Natural killer cell treated with Interleukin-12 subunit alpha and Interleukin-12 subunit beta and Interleukin-15 and Interleukin-18, amount 100 ng/mL, for 72 hours (primary cell): ENCODE measurements at regions not wholly inside any gene's neighbourhood (a gene's known extent, or its start where the extent isn't known, plus 50 kb on each side); places are given as distances from the start of the nearest gene placed in this dataset.
"Not testable (repeated sequence)": the region's sequence is repeated elsewhere in the genome, so short reads cannot be mapped to it uniquely, and the experiment has no call there.

ENCODE experiments used
- ATAC-seq, 2 donors: fragments of 150-1000 bp; cut with Tn5 transposase in 1 of 2; sonication (Bioruptor Pico), chemical (Tn5 transposase) in 1 of 2; 2 replicates each; pipeline ENCODE4 v1.10.0; 2021
- DNase-seq: peaks from one replicate; pipeline ENCODE4 v3.0.0; 2022; ENCODE audit warnings: low spot score
- H3K27ac Mint-ChIP-seq, 2 donors: 1 replicate in 1 of 2; 2 replicates in 1 of 2; pipeline ENCODE4 v1.8.0; 2022; ENCODE audit warnings: mixed read lengths in 2 of 2, mild to moderate bottlenecking in 1 of 2, moderate library complexity in 1 of 2
- H3K27me3 Mint-ChIP-seq, 2 donors: 1 replicate in 1 of 2; 2 replicates in 1 of 2; pipeline ENCODE4 v1.8.0; 2022; ENCODE audit warnings: mixed read lengths in 2 of 2
- H3K36me3 Mint-ChIP-seq: one replicate; pipeline ENCODE4 v1.8.0; 2022; ENCODE audit warnings: mixed read lengths
- H3K4me1 Mint-ChIP-seq, 2 donors: 1 replicate in 1 of 2; 2 replicates in 1 of 2; pipeline ENCODE4 v1.8.0; 2022; ENCODE audit warnings: low read depth in 2 of 2, mixed read lengths in 2 of 2, mild to moderate bottlenecking in 1 of 2
- H3K4me3 Mint-ChIP-seq: one replicate; pipeline ENCODE4 v1.8.0; 2022; ENCODE audit warnings: mixed read lengths
- H3K9me3 Mint-ChIP-seq: 2 replicates; pipeline ENCODE4 v1.8.0; 2022; ENCODE audit warnings: mixed read lengths

- no peak for DNase-seq
- ATAC-seq = no peak
- H3K4me3 Mint-ChIP-seq = no peak overlapping the region
- H3K4me1 Mint-ChIP-seq = no peaks in the 10 kb centered on the region
- H3K27ac Mint-ChIP-seq = no peak overlapping the region
- H3K36me3 Mint-ChIP-seq = peaks cover 4% of the 10 kb centered on the region
- peaks cover 23% of the 10 kb centered on the region for H3K9me3 Mint-ChIP-seq
- no peaks in the 10 kb centered on the region for H3K27me3 Mint-ChIP-seq
Measured at GRCh38 chr3:175980486-175981090, 1121.5 kb downstream of the NAALADL2 start.

GRCh38 chr3:175977968-175978752 lies 1119.0 kb downstream of the NAALADL2 start:
- no peak for ATAC-seq
- Mint-ChIP-seq H3K4me3 (no peak overlapping the region), H3K4me1 (no peaks in the 10 kb centered on the region), H3K27ac (no peak overlapping the region), H3K27me3 (no peaks in the 10 kb centered on the region), H3K36me3 (peaks cover 4% of the 10 kb centered on the region), H3K9me3 (peaks cover 9% of the 10 kb centered on the region)
- no peak for DNase-seq

- peaks cover 18% of the 10 kb centered on the region for H3K9me3 Mint-ChIP-seq
- H3K27me3 Mint-ChIP-seq = no peaks in the 10 kb centered on the region
- H3K27ac Mint-ChIP-seq = no peak overlapping the region
Measured at GRCh38 chr3:175969456-175969855, 1110.3 kb downstream of the NAALADL2 start.

GRCh38 chr3:175965036-175965435 lies 1105.9 kb downstream of the NAALADL2 start:
- peaks cover 19% of the 10 kb centered on the region for H3K9me3 Mint-ChIP-seq
- ATAC-seq (no peak), DNase-seq (no peak)
- H3K4me1 Mint-ChIP-seq = no peaks in the 10 kb centered on the region
- no peaks in the 10 kb centered on the region for H3K27me3 Mint-ChIP-seq
- H3K4me3 Mint-ChIP-seq = no peak overlapping the region
- H3K27ac Mint-ChIP-seq = no peak overlapping the region
- peaks cover 5% of the 10 kb centered on the region for H3K36me3 Mint-ChIP-seq

More at GRCh38 chr3:175969456-175969855, 1110.3 kb downstream of the NAALADL2 start:
- Mint-ChIP-seq H3K36me3 (peaks cover 5% of the 10 kb centered on the region), H3K4me3 (no peak overlapping the region), H3K4me1 (no peaks in the 10 kb centered on the region)
- DNase-seq = no peak
- ATAC-seq = no peak

GRCh38 chr3:175957427-175957826 lies 1098.3 kb downstream of the NAALADL2 start:
- Mint-ChIP-seq H3K27ac (no peak overlapping the region), H3K36me3 (no peaks in the 10 kb centered on the region)

GRCh38 chr3:175956964-175957363 lies 1097.8 kb downstream of the NAALADL2 start:
- Mint-ChIP-seq H3K9me3 (peaks cover 33% of the 10 kb centered on the region), H3K27me3 (no peaks in the 10 kb centered on the region), H3K36me3 (no peaks in the 10 kb centered on the region), H3K4me1 (no peaks in the 10 kb centered on the region), H3K27ac (no peak overlapping the region), H3K4me3 (no peak overlapping the region)
- DNase-seq (no peak), ATAC-seq (no peak)

More at GRCh38 chr3:175957427-175957826, 1098.3 kb downstream of the NAALADL2 start:
- H3K9me3 Mint-ChIP-seq = peaks cover 31% of the 10 kb centered on the region
- no peak for ATAC-seq
- H3K4me3 Mint-ChIP-seq = no peak overlapping the region
- no peak for DNase-seq
- H3K4me1 Mint-ChIP-seq = no peaks in the 10 kb centered on the region
- H3K27me3 Mint-ChIP-seq = no peaks in the 10 kb centered on the region

- H3K27ac Mint-ChIP-seq = no peak overlapping the region
- no peaks in the 10 kb centered on the region for H3K36me3 Mint-ChIP-seq
- ATAC-seq (no peak), DNase-seq (no peak)
- H3K27me3 Mint-ChIP-seq = no peaks in the 10 kb centered on the region
- no peak overlapping the region for H3K4me3 Mint-ChIP-seq
- H3K9me3 Mint-ChIP-seq = peaks cover 22% of the 10 kb centered on the region
- no peaks in the 10 kb centered on the region for H3K4me1 Mint-ChIP-seq
Measured at GRCh38 chr3:175951047-175951694, 1092.0 kb downstream of the NAALADL2 start.

- ATAC-seq (no peak), DNase-seq (no peak)
- Mint-ChIP-seq H3K27me3 (no peaks in the 10 kb centered on the region), H3K4me1 (no peaks in the 10 kb centered on the region), H3K9me3 (peaks cover 26% of the 10 kb centered on the region), H3K27ac (no peak overlapping the region), H3K36me3 (no peaks in the 10 kb centered on the region), H3K4me3 (no peak overlapping the region)
Measured at GRCh38 chr3:175948041-175948440, 1088.9 kb downstream of the NAALADL2 start.

GRCh38 chr3:175941352-175941751 lies 1082.2 kb downstream of the NAALADL2 start:
- Mint-ChIP-seq H3K9me3 (peaks cover 24% of the 10 kb centered on the region), H3K36me3 (peaks cover 11% of the 10 kb centered on the region), H3K4me3 (no peak overlapping the region), H3K4me1 (no peaks in the 10 kb centered on the region), H3K27me3 (no peaks in the 10 kb centered on the region), H3K27ac (no peak overlapping the region)
- DNase-seq (no peak), ATAC-seq (no peak)

GRCh38 chr3:175940881-175941280 lies 1081.7 kb downstream of the NAALADL2 start:
- no peak overlapping the region for H3K4me3 Mint-ChIP-seq
- peaks cover 24% of the 10 kb centered on the region for H3K9me3 Mint-ChIP-seq
- no peak overlapping the region for H3K27ac Mint-ChIP-seq
- H3K27me3 Mint-ChIP-seq = no peaks in the 10 kb centered on the region
- peaks cover 11% of the 10 kb centered on the region for H3K36me3 Mint-ChIP-seq
- no peaks in the 10 kb centered on the region for H3K4me1 Mint-ChIP-seq
- ATAC-seq (no peak), DNase-seq (no peak)

- no peak overlapping the region for H3K27ac Mint-ChIP-seq
- DNase-seq = no peak
- H3K27me3 Mint-ChIP-seq = no peaks in the 10 kb centered on the region
- peaks cover 28% of the 10 kb centered on the region for H3K9me3 Mint-ChIP-seq
- no peak for ATAC-seq
- H3K36me3 Mint-ChIP-seq = peaks cover 11% of the 10 kb centered on the region
- H3K4me3 Mint-ChIP-seq = no peak overlapping the region
- no peaks in the 10 kb centered on the region for H3K4me1 Mint-ChIP-seq
Measured at GRCh38 chr3:175940243-175940642, 1081.1 kb downstream of the NAALADL2 start.

GRCh38 chr3:175937367-175937766 lies 1078.2 kb downstream of the NAALADL2 start:
- not testable (repeated sequence) for DNase-seq, ATAC-seq, H3K27ac Mint-ChIP-seq, H3K27me3 Mint-ChIP-seq, H3K4me3 Mint-ChIP-seq, H3K4me1 Mint-ChIP-seq
- Mint-ChIP-seq H3K36me3 (peaks cover 15% of the 10 kb centered on the region), H3K9me3 (peaks cover 33% of the 10 kb centered on the region)

GRCh38 chr3:175932586-175932985 lies 1073.5 kb downstream of the NAALADL2 start:
- no peak for DNase-seq
- H3K4me3 Mint-ChIP-seq = no peak overlapping the region
- H3K27me3 Mint-ChIP-seq = no peaks in the 10 kb centered on the region
- H3K36me3 Mint-ChIP-seq = peaks cover 11% of the 10 kb centered on the region
- H3K27ac Mint-ChIP-seq = no peak overlapping the region
- peaks cover 34% of the 10 kb centered on the region for H3K9me3 Mint-ChIP-seq
- H3K4me1 Mint-ChIP-seq = no peaks in the 10 kb centered on the region
- no peak for ATAC-seq

- no peaks in the 10 kb centered on the region for H3K4me1 Mint-ChIP-seq
- DNase-seq (no peak), ATAC-seq (no peak)
- H3K27me3 Mint-ChIP-seq = no peaks in the 10 kb centered on the region
- H3K9me3 Mint-ChIP-seq = peaks cover 6% of the 10 kb centered on the region
- H3K27ac Mint-ChIP-seq = no peak overlapping the region
- H3K36me3 Mint-ChIP-seq = no peaks in the 10 kb centered on the region
- H3K4me3 Mint-ChIP-seq = no peak overlapping the region
Measured at GRCh38 chr3:175919133-175919532, 1060.0 kb downstream of the NAALADL2 start.
